A549 (cell line): ENCODE measurements at regions not wholly inside any gene's neighbourhood (a gene's known extent, or its start where the extent isn't known, plus 50 kb on each side); places are given as distances from the start of the nearest gene placed in this dataset.

Source experiments
- ATAC-seq, 2 experiments: fragments of 200-7000 bp in 1 of 2; fragments of >200 bp in 1 of 2; cut with Nextera tagmentation in 1 of 2; cut with Tn5 transposase in 1 of 2; 3 replicates each; pipeline versions ENCODE4 v1.8.0 to v1.9.1; 2018 to 2020; ENCODE audit warnings: mild to moderate bottlenecking in 1 of 2, moderate library complexity in 1 of 2
- CTCF ChIA-PET: fragments of 300-600 bp; sonication (Branson Sonifier 250); formaldehyde crosslinking; extraction: SDS; loops from one replicate; lab custom pipeline; 2021; ENCODE audit warnings: antibody characterized with exemption, inconsistent platforms; lab: Yijun Ruan, JAX
- POLR2A ChIA-PET: fragments of 350-600 bp; formaldehyde crosslinking; extraction: SDS; loops from one replicate; lab custom pipeline; 2021; ENCODE audit warnings: antibody characterized with exemption, inconsistent platforms; lab: Yijun Ruan, JAX
- DNase-seq, 2 experiments: peaks; one replicate each; pipeline versions ENCODE4 v3.0.0 to v3.0.0-alpha.2; 2011 to 2016; ENCODE audit warnings: low read depth in 1 of 2, low spot score in 1 of 2
- FAIRE-seq: peaks from 2 replicates; lab custom pipeline; 2011; peaks lifted over from hg19 to GRCh38; lab: Jason Lieb, UNC
- H3K27ac ChIP-seq, 2 experiments: fragments of >200 bp; sonication (Bioruptor Twin); formaldehyde crosslinking; 3 replicates each; pipeline ENCODE4 v1.5.1; 2016 to 2017
- H3K4me1 ChIP-seq: fragments of >200 bp; sonication (Bioruptor Twin); formaldehyde crosslinking; 3 replicates; pipeline ENCODE4 v1.6.1; 2016
- H3K4me2 ChIP-seq: fragments of >200 bp; sonication (Bioruptor Twin); formaldehyde crosslinking; 3 replicates; pipeline ENCODE4 v1.6.1; 2016
- H3K4me3 ChIP-seq: fragments of >200 bp; sonication (Bioruptor Twin); formaldehyde crosslinking; 3 replicates; pipeline ENCODE4 v1.5.1; 2016
- H3K9me3 ChIP-seq: fragments of >200 bp; sonication (Bioruptor Twin); formaldehyde crosslinking; 3 replicates; pipeline ENCODE4 v1.6.1; 2016
- BHLHE40 ChIP-seq: IDR thresholded peaks from 2 replicates; pipeline ENCODE4 v1.6.1; 2012; ENCODE audit warnings: low read depth, low read length, inconsistent platforms
- CBX8 ChIP-seq: fragments of 200-600 bp; sonication (generic); IDR thresholded peaks from 2 replicates; pipeline ENCODE4 v1.6.1; 2016
- CEBPB ChIP-seq, 2 experiments: fragments of >200 bp in 1 of 2; sonication (Bioruptor Twin) in 1 of 2; formaldehyde crosslinking in 1 of 2; IDR thresholded peaks; 2 replicates each; pipeline ENCODE4 v1.6.1; 2012 to 2016
- ESRRA ChIP-seq: fragments of 150-350 bp; IDR thresholded peaks from 2 replicates; pipeline ENCODE4 v1.6.1; 2014; ENCODE audit warnings: mild to moderate bottlenecking, low read length, borderline replicate concordance
- FOSB ChIP-seq: fragments of 250-450 bp; sonication (Bioruptor Pico); IDR thresholded peaks from 2 replicates; pipeline ENCODE4 v1.5.0; 2020; ENCODE audit warnings: mild to moderate bottlenecking, moderate library complexity
- FOXS1 ChIP-seq: fragments of 250-450 bp; sonication (Bioruptor Pico); IDR thresholded peaks from 2 replicates; pipeline ENCODE4 v1.5.0; 2020; ENCODE audit warnings: mild to moderate bottlenecking, moderate library complexity
- HDAC2 ChIP-seq: fragments of 200-600 bp; sonication (generic); IDR thresholded peaks from 2 replicates; pipeline ENCODE4 v1.6.1; 2016
- HEYL ChIP-seq: fragments of 250-450 bp; sonication (Bioruptor Pico); IDR thresholded peaks from 2 replicates; pipeline ENCODE4 v1.8.0; 2021; ENCODE audit warnings: mild to moderate bottlenecking, moderate library complexity
- HOXA7 ChIP-seq: fragments of 250-450 bp; sonication (Bioruptor Pico); IDR thresholded peaks from 2 replicates; pipeline ENCODE4 v1.5.0; 2020; ENCODE audit warnings: mild to moderate bottlenecking, moderate library complexity
- JUNB ChIP-seq: fragments of >200 bp; sonication (Bioruptor Twin); formaldehyde crosslinking; IDR thresholded peaks from 2 replicates; pipeline ENCODE4 v1.6.1; 2016
- KDM5A ChIP-seq: fragments of 200-600 bp; sonication (generic); IDR thresholded peaks from 2 replicates; pipeline ENCODE4 v1.6.1; 2016; ENCODE audit warnings: antibody characterized with exemption, mild to moderate bottlenecking
- MAFK ChIP-seq: fragments of 450-650 bp; IDR thresholded peaks from 2 replicates; pipeline ENCODE4 v1.6.1; 2014; ENCODE audit not compliant: partially characterized antibody
- MAZ ChIP-seq: fragments of 150-350 bp; IDR thresholded peaks from 2 replicates; pipeline ENCODE4 v1.6.1; 2014; ENCODE audit warnings: antibody characterized with exemption, low read depth, low read length, borderline replicate concordance
- NFE2L2 ChIP-seq: fragments of 150-350 bp; conservative IDR thresholded peaks from 2 replicates; pipeline ENCODE4 v1.6.1; 2014; ENCODE audit warnings: low read length
- NR3C1 ChIP-seq: fragments of >200 bp; sonication (Bioruptor Twin); formaldehyde crosslinking; IDR thresholded peaks from 3 replicates; pipeline ENCODE4 v1.6.1; 2017
- PHF8 ChIP-seq: fragments of 200-600 bp; sonication (generic); IDR thresholded peaks from 2 replicates; pipeline ENCODE4 v1.6.1; 2016; ENCODE audit warnings: low read depth, mild to moderate bottlenecking, antibody characterized with exemption, moderate library complexity, borderline replicate concordance
- RAD21 ChIP-seq, 2 experiments: fragments of >200 bp in 1 of 2; sonication (Bioruptor Twin) in 1 of 2; formaldehyde crosslinking in 1 of 2; IDR thresholded peaks in 1 of 2; conservative IDR thresholded peaks in 1 of 2; 2 replicates in 1 of 2; 3 replicates in 1 of 2; pipeline ENCODE4 v1.6.1; 2012 to 2018; ENCODE audit warnings: inconsistent platforms in 1 of 2
- RCOR1 ChIP-seq: fragments of 150-350 bp; IDR thresholded peaks from 2 replicates; pipeline ENCODE4 v1.6.1; 2014; ENCODE audit warnings: antibody characterized with exemption, low read length, low read depth
- RFX5 ChIP-seq: fragments of 450-650 bp; IDR thresholded peaks from 2 replicates; pipeline ENCODE4 v1.7.1; 2014; ENCODE audit warnings: antibody characterized with exemption, mild to moderate bottlenecking, moderate library complexity
- RNF2 ChIP-seq: fragments of 200-600 bp; sonication (generic); IDR thresholded peaks from 2 replicates; pipeline ENCODE4 v1.6.1; 2016; ENCODE audit warnings: low read depth, mild to moderate bottlenecking, antibody characterized with exemption, moderate library complexity, borderline replicate concordance
- SREBF2 ChIP-seq: fragments of 450-650 bp; IDR thresholded peaks from 2 replicates; pipeline ENCODE4 v1.6.1; 2014; ENCODE audit warnings: mild to moderate bottlenecking, moderate library complexity
- TFCP2L1 ChIP-seq: fragments of 250-450 bp; sonication (Bioruptor Pico); IDR thresholded peaks from 2 replicates; pipeline ENCODE4 v1.5.0; 2021; ENCODE audit warnings: mild to moderate bottlenecking
- TP53 ChIP-seq: fragments of 250-450 bp; sonication (Bioruptor Pico); IDR thresholded peaks from 2 replicates; pipeline ENCODE4 v1.5.0; 2021; ENCODE audit warnings: mild to moderate bottlenecking, moderate library complexity
- ZC3H11A ChIP-seq: fragments of 450-650 bp; IDR thresholded peaks from 2 replicates; pipeline ENCODE4 v1.6.1; 2014; ENCODE audit warnings: antibody characterized with exemption, mild to moderate bottlenecking
- WGBS: methylation state at CpG from one replicate; pipeline ENCODE4 v1.1.6; 2017; ENCODE audit errors: missing lambda C conversion rate; 5-methylcytosine and 5-hydroxymethylcytosine counted together
- TF ChIP-seq, protein P1 (sequence below): fragments of 250-450 bp; sonication (Bioruptor Pico); IDR thresholded peaks from 2 replicates; pipeline ENCODE4 v1.5.0; 2020; ENCODE audit warnings: low read depth, mild to moderate bottlenecking, moderate library complexity
- TF ChIP-seq, protein P2 (sequence below): fragments of 450-650 bp; IDR thresholded peaks from 2 replicates; pipeline ENCODE4 v1.6.1; 2014; ENCODE audit warnings: antibody characterized with exemption
- TF ChIP-seq, protein P3 (sequence below): fragments of >200 bp; sonication (Bioruptor Twin); formaldehyde crosslinking; IDR thresholded peaks from 2 replicates; pipeline ENCODE4 v1.6.1; 2016

DNA sequence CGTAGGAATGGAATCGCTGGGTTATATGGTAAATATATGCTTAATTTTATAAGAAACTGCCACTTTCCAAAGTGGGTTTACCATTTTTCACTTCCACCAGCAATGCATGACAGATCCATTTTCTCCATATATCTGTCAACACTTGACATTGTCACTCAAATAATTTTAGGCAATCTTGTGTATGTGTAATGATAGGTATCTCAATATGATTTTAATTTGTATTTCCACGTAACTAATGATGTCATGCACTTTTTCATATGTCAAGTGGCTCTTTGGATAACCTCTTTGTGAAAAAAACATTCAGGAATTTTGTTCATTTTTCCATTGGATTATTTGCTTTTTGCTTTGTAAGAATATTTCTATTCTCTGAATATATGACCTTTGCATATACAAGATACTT, 419.9 kb downstream of the BTBD3 start:
- POLR2A ChIA-PET, result no interaction called here
- H3K4me2 ChIP-seq, result no peak overlapping the region
- TF ChIP-seq CEBPB (IDR thresholded peaks at IDR 0.05) (no peak), CBX8 (no peak), BHLHE40 (no peak), SREBF2 (no peak), RFX5 (no peak), NR3C1 (no peak), TP53 (CRISPR knock-in tag) (no peak), RNF2 (no peak), JUNB (no peak), HOXA7 (no peak)
- TF ChIP-seq, protein P1, sequence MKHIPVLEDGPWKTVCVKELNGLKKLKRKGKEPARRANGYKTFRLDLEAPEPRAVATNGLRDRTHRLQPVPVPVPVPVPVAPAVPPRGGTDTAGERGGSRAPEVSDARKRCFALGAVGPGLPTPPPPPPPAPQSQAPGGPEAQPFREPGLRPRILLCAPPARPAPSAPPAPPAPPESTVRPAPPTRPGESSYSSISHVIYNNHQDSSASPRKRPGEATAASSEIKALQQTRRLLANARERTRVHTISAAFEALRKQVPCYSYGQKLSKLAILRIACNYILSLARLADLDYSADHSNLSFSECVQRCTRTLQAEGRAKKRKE (CRISPR knock-in tag), result no peak
- TF ChIP-seq, protein P2, sequence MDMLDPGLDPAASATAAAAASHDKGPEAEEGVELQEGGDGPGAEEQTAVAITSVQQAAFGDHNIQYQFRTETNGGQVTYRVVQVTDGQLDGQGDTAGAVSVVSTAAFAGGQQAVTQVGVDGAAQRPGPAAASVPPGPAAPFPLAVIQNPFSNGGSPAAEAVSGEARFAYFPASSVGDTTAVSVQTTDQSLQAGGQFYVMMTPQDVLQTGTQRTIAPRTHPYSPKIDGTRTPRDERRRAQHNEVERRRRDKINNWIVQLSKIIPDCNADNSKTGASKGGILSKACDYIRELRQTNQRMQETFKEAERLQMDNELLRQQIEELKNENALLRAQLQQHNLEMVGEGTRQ, result no peak
- TF ChIP-seq, protein P3, sequence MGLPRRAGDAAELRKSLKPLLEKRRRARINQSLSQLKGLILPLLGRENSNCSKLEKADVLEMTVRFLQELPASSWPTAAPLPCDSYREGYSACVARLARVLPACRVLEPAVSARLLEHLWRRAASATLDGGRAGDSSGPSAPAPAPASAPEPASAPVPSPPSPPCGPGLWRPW, result no peak
- TF ChIP-seq, all 56 proteins: peak for 0
- no peak overlapping the region for H3K4me3 ChIP-seq
- no peaks in the 10 kb centered on the region for H3K9me3 ChIP-seq
- 26% methylated on average over 3 of the region's 3 CpGs for WGBS
- DNase-seq, result no peak
- H3K4me1 ChIP-seq, result no peaks in the 10 kb centered on the region
- no peak overlapping the region for H3K27ac ChIP-seq
- no peak for ATAC-seq
- FAIRE-seq, result no peak
- CTCF ChIA-PET, result no interaction called here

DNA sequence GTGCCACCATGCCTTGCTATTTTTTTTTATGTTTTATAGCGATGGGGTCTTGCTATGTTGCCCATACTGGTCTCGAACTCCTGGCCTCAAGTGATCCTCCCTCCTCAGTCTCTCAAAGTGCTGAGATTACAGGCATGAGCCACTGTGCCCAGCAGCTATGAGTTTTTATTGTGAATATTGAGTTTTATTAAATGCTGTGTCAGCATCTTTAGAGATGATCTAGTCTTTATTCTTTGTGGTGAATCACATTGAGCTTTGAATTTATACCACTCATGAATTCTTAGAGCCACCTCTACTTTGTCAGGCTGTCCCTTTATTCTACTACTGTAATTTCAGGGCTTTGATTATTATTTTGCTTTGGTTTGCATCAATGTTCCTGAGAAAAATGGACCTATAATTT, 428.3 kb downstream of the BTBD3 start:
- DNase-seq (no peak), ATAC-seq (no peak), FAIRE-seq (no peak)
- no peak overlapping the region for H3K27ac ChIP-seq
- no peak overlapping the region for H3K4me3 ChIP-seq
- CTCF ChIA-PET, result no interaction called here
- 2% methylated on average over 2 of the region's 2 CpGs for WGBS
- no peak overlapping the region for H3K4me2 ChIP-seq
- H3K4me1 ChIP-seq, result no peaks in the 10 kb centered on the region
- POLR2A ChIA-PET, result no interaction called here
- TF ChIP-seq JUNB, result no peak
- no peak for TF ChIP-seq ZC3H11A
- no peak for TF ChIP-seq HDAC2
- TF ChIP-seq CEBPB (IDR thresholded peaks at IDR 0.05), result no peak
- peak; percentile 99 for TF ChIP-seq MAFK
- TF ChIP-seq, protein P1 (CRISPR knock-in tag), result no peak
- no peaks in the 10 kb centered on the region for H3K9me3 ChIP-seq

DNA sequence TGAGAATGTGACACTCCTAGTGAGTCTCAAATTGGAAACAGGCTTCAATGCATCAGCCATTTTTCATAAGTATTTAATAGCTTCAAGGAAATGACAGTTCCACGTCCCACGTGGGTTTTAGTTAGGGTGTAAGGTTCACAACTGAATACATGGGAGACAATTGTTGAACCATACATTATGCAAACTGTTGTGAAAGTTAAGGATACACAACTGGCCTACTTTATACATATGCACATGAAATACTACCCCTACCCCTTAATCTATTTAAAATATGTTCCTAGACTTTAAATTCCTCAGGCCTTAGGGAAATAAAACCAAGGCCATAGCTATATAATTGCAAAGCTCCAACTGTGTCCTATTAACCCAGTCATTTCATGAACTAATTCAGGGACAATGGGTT, 436.1 kb downstream of the BTBD3 start:
- Histone ChIP-seq H3K4me1 (no peaks in the 10 kb centered on the region), H3K4me3 (no peak overlapping the region), H3K9me3 (peaks cover 5% of the 10 kb centered on the region; the same call in 2 of the 3 replicates), H3K4me2 (no peak overlapping the region), H3K27ac (no peak overlapping the region)
- TF ChIP-seq, protein P3, result no peak
- TF ChIP-seq TFCP2L1 (no peak), RCOR1 (no peak), FOXS1 (CRISPR knock-in tag) (no peak), PHF8 (no peak), RAD21 (conservative IDR thresholded peaks at IDR 0.05 in 1 of 2, IDR thresholded peaks at IDR 0.05 in 1 of 2) (no peak), HEYL (no peak), KDM5A (no peak), FOSB (no peak), NFE2L2 (no peak), ZC3H11A (no peak), ESRRA (no peak), JUNB (no peak), MAZ (no peak)
- TF ChIP-seq, protein P2, result no peak
- ATAC-seq (no peak), FAIRE-seq (no peak), DNase-seq (no peak)
- POLR2A ChIA-PET, result no interaction called here
- WGBS, result 6% methylated on average over 2 of the region's 2 CpGs
- CTCF ChIA-PET, result no interaction called here
